ENCODE measurements at regions not wholly inside any gene's neighbourhood (a gene's known extent, or its start where the extent isn't known, plus 50 kb on each side); places are given as distances from the start of the nearest gene placed in this dataset.

GRCh38 chr10:126813432-126813831 is 91.8 kb upstream of the DOCK1 start:
- no peak for DNase-seq
- Mint-ChIP-seq H3K4me3 (no peak overlapping the region), H3K27me3 (ENCODE audit: insufficient read depth) (no peaks in the 10 kb centered on the region), H3K4me1 (no peaks in the 10 kb centered on the region), H3K9me3 (peaks cover 8% of the 10 kb centered on the region), H3K36me3 (ENCODE audit: low read depth) (no peaks in the 10 kb centered on the region), H3K27ac (no peak overlapping the region)
- Histone ChIP-seq H3K4me3 (ENCODE audit: low read length) (no peak overlapping the region), H3K36me3 (ENCODE audit: control insufficient read depth, insufficient read depth, low read length) (no peaks in the 10 kb centered on the region), H3K4me1 (ENCODE audit: control insufficient read depth, insufficient read depth, low read length) (no peaks in the 10 kb centered on the region), H3K27me3 (ENCODE audit: control insufficient read depth, insufficient read depth, low read length, poor library complexity, severe bottlenecking) (no peaks in the 10 kb centered on the region), H3K27ac (ENCODE audit: low read depth, low read length) (no peak overlapping the region), H3K9me3 (ENCODE audit: control insufficient read depth, low read length) (no peaks in the 10 kb centered on the region), H3K9ac (ENCODE audit: extremely low read depth, low read length, poor library complexity, severe bottlenecking) (no peak overlapping the region)
- WGBS, 2 experiments (ENCODE audit: insufficient coverage in 1 of 2, insufficient read length in 1 of 2): 92 to 98% methylated on average over 4 to 6 of the region's 6 CpGs
- no peak for TF ChIP-seq CTCF (conservative IDR thresholded peaks at IDR 0.05)

GRCh38 chr10:126833542-126833941 is 71.7 kb upstream of the DOCK1 start:
- H3K4me1 Mint-ChIP-seq: peaks cover 6% of the 10 kb centered on the region

GRCh38 chr10:126836009-126836408 is 69.2 kb upstream of the DOCK1 start:
- WGBS, 2 experiments (ENCODE audit: insufficient coverage in 1 of 2, insufficient read length in 1 of 2): 89 to 94% methylated on average over 2 to 4 of the region's 4 CpGs
- H3K36me3 ChIP-seq (ENCODE audit: control insufficient read depth, insufficient read depth, low read length): no peaks in the 10 kb centered on the region
- H3K27ac ChIP-seq (ENCODE audit: low read depth, low read length): no peak overlapping the region
- no peaks in the 10 kb centered on the region for H3K9me3 Mint-ChIP-seq
- H3K4me1 ChIP-seq (ENCODE audit: control insufficient read depth, insufficient read depth, low read length): peaks cover 10% of the 10 kb centered on the region
- H3K4me1 Mint-ChIP-seq: peaks cover 26% of the 10 kb centered on the region
- H3K4me3 ChIP-seq (ENCODE audit: low read length): no peak overlapping the region
- DNase-seq: no peak
- H3K36me3 Mint-ChIP-seq (ENCODE audit: low read depth): no peaks in the 10 kb centered on the region
- no peak overlapping the region for H3K9ac ChIP-seq (ENCODE audit: extremely low read depth, low read length, poor library complexity, severe bottlenecking)
- no peaks in the 10 kb centered on the region for H3K27me3 Mint-ChIP-seq (ENCODE audit: insufficient read depth)
- peak; percentile 20 for TF ChIP-seq CTCF (conservative IDR thresholded peaks at IDR 0.05)
- H3K27me3 ChIP-seq (ENCODE audit: control insufficient read depth, insufficient read depth, low read length, poor library complexity, severe bottlenecking): no peaks in the 10 kb centered on the region
- H3K4me3 Mint-ChIP-seq: no peak overlapping the region
- H3K9me3 ChIP-seq (ENCODE audit: control insufficient read depth, low read length): no peaks in the 10 kb centered on the region
- H3K27ac Mint-ChIP-seq: no peak overlapping the region

More at GRCh38 chr10:126833542-126833941, 71.7 kb upstream of the DOCK1 start:
- no peaks in the 10 kb centered on the region for H3K36me3 ChIP-seq (ENCODE audit: control insufficient read depth, insufficient read depth, low read length)
- Mint-ChIP-seq H3K27ac (no peak overlapping the region), H3K27me3 (ENCODE audit: insufficient read depth) (peaks cover 6% of the 10 kb centered on the region), H3K9me3 (no peaks in the 10 kb centered on the region), H3K4me3 (no peak overlapping the region), H3K36me3 (ENCODE audit: low read depth) (no peaks in the 10 kb centered on the region)
- no peak overlapping the region for H3K27ac ChIP-seq (ENCODE audit: low read depth, low read length)
- WGBS, 2 experiments (ENCODE audit: insufficient coverage in 1 of 2, insufficient read length in 1 of 2): 85 to 90% methylated on average over 5 of the region's 5 CpGs
- no peaks in the 10 kb centered on the region for H3K27me3 ChIP-seq (ENCODE audit: control insufficient read depth, insufficient read depth, low read length, poor library complexity, severe bottlenecking)
- no peaks in the 10 kb centered on the region for H3K9me3 ChIP-seq (ENCODE audit: control insufficient read depth, low read length)
- no peaks in the 10 kb centered on the region for H3K4me1 ChIP-seq (ENCODE audit: control insufficient read depth, insufficient read depth, low read length)
- DNase-seq: no peak
- no peak overlapping the region for H3K9ac ChIP-seq (ENCODE audit: extremely low read depth, low read length, poor library complexity, severe bottlenecking)
- TF ChIP-seq CTCF (conservative IDR thresholded peaks at IDR 0.05): no peak
- no peak overlapping the region for H3K4me3 ChIP-seq (ENCODE audit: low read length)

Data from endodermal cell (in vitro differentiated cells).